GM12873 (cell line): ENCODE measurements at regions not wholly inside any gene's neighbourhood (a gene's known extent, or its start where the extent isn't known, plus 50 kb on each side); places are given as distances from the start of the nearest gene placed in this dataset.

Source experiments
- TF ChIP-seq, protein P1 (sequence below): IDR thresholded peaks from 2 replicates; pipeline ENCODE4 v1.5.1; 2012; ENCODE audit warnings: low read depth, mild to moderate bottlenecking, moderate library complexity, low read length, control low read depth; ENCODE audit not compliant: insufficient read depth; ENCODE audit errors: missing control alignments

DNA sequence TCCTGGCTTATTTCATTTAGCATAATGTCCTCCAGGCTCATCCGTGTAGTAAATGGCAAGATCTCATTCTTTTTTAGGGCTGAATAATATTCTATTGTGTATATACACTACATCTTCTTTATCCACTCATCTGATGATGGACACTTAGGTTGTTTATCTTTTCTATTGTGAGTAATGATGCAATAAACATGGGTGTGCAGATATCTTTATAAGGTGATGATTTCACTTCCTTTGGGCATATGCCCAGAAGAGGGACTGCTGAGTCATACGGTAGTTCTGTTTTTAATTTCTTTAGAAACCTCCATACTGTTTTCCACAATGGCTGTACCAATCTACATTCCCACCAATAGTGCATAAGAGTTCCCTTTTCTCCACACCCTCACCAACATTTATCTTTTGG lies 317.6 kb upstream of the CNKSR2 start:
- TF ChIP-seq, protein P1, sequence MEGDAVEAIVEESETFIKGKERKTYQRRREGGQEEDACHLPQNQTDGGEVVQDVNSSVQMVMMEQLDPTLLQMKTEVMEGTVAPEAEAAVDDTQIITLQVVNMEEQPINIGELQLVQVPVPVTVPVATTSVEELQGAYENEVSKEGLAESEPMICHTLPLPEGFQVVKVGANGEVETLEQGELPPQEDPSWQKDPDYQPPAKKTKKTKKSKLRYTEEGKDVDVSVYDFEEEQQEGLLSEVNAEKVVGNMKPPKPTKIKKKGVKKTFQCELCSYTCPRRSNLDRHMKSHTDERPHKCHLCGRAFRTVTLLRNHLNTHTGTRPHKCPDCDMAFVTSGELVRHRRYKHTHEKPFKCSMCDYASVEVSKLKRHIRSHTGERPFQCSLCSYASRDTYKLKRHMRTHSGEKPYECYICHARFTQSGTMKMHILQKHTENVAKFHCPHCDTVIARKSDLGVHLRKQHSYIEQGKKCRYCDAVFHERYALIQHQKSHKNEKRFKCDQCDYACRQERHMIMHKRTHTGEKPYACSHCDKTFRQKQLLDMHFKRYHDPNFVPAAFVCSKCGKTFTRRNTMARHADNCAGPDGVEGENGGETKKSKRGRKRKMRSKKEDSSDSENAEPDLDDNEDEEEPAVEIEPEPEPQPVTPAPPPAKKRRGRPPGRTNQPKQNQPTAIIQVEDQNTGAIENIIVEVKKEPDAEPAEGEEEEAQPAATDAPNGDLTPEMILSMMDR: no peak

DNA sequence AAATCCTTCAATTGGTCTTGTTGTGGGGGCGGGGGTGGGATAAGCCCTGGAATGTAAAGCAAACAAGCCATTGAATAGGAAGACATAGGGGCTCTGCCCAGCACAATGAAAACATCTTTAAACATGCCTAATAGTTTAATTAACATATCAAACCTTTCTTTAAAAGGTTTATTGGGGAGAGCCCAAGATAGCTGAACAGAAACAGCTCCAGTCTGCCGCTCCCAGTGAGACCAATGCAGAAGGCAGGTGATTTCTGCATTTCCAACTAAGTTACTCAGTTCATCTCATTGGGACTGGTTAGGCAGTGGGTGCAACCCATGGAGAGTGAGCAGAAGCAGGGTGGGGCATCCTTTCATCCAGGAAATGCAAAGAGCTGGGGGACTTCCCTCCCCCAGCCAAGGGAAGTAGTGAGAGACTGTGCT lies 327.2 kb upstream of the CNKSR2 start:
- TF ChIP-seq, protein P1: no peak

DNA sequence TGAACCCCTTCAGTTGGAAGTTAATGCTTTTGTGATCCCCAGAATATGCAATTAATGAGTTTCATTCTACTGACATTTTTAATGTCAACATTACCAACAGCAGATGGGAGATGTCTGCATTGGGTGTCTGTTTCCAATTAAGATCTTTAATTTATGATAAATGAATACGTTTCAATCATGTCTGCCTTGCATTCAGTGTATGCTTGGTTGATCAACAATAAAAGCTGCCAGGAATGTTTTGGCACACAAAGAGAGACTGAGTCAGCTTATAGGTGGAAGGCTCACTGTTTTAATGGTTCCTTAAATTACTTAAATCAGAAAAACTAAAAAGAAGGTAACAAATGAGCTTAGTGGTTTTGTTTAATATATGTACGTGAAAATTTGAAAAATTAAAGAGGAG lies 359.9 kb upstream of the CNKSR2 start:
- TF ChIP-seq, protein P1: no peak

DNA sequence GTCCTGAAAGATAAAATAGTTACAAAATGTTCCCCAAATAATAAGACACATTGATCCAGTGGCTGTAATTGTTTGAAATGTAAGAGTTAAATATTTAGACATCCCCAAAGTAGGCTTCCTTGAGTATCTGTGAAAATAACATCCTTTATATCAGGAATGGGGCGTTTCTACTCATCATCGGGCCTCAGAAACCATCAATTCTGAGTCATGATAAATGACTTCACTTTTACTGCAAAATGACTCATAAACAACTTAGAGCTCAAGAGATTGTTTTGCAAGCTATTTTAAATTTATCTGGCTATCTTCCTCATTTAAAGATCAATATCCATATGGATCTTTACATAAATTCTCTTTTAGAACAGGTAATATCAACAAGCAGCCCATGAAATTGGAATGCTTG lies 369.4 kb upstream of the CNKSR2 start:
- TF ChIP-seq, protein P1: no peak

DNA sequence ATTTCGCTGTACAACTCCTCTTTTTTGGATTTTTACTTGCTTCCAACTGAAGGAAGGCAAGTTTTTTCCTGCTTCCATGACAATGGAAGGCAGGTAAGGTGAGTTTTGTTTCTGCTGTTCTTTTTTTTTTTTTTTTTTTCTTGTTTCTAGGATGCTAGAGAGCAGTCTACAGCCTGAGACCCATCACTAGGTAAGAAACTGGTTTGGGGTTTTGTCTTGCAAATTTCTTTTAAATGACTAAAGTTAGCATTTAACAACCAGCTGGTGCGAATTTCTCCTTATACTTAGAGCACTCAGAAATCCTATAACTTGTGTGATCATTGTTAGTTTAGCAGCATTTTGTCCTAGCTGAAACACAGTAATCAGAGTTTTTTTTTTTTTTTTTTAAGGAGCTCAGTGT lies 378.4 kb upstream of the CNKSR2 start:
- TF ChIP-seq, protein P1: no peak

DNA sequence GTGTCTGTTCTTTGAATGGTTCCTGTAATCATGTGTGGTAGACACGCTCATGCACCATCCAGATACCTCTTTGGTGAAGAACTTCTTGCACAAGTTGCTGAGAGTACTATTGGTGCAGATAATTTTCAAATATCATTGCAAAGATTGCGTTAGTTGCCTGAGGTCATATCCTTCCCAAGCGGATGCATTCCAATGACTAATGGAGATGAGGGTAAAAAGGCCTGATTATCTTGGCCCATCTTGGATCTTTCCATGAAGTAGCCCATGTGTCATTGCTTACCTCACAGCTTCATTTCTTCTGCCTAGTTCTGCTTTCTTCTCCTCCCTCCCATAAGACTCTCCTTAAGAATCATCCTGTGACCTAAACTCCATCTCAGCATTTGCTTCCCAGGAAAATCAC lies 384.9 kb upstream of the CNKSR2 start:
- TF ChIP-seq, protein P1: no peak

DNA sequence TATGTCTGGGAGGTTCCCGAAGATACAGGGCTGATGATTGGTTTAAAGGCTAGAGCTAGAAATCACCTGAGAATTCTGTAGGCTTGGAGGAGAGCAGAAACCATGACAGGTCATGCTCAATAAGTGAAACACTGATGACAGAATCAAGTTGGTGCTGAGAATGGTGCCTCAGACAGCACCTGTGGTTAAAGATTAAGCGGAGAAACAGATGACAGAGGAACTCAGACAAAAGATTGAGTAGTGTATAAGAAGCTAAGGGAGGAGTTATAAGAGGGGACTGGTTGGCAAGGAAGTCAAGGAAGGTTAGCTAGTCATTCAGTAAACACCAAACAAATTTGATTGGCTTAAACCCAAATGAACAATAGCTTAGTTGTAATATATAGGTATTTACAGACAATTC lies 385.4 kb upstream of the CNKSR2 start:
- TF ChIP-seq, protein P1: no peak
